ENCODE measurements at regions not wholly inside any gene's neighbourhood (a gene's known extent, or its start where the extent isn't known, plus 50 kb on each side); places are given as distances from the start of the nearest gene placed in this dataset.

DNA sequence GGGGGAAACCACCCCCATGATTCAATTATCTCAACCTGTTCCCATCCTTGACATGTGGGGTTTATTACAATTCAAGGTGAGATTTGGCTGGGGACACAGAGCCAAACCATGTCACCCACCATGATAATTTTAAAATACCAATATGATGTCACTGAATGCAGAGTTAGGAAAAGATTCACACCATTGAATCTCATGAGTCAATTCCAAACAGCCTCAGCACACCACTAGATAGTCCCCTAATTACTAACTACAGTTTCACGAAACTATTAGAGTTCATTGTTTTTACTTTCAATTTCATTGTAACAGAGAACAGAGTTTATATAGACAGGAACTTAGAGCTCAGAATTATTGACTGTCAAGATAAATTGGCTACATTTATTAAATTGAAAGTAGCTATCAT, 410.2 kb downstream of the FAM47A start:
- Histone ChIP-seq H2AK5ac (ENCODE audit: low read depth, low read length) (no peak overlapping the region), H2AFZ (replicated peaks; ENCODE audit: low read length, poor library complexity) (no peak overlapping the region), H4K20me1 (ENCODE audit: insufficient read depth, low read length) (no peaks in the 10 kb centered on the region), H3K14ac (replicated peaks; ENCODE audit: low read depth, low read length) (no peak overlapping the region), H3K9ac (ENCODE audit: low read depth, low read length) (no peak overlapping the region), H3K18ac (ENCODE audit: low read depth, low read length) (no peak overlapping the region), H2AK9ac (replicated peaks; ENCODE audit: low read depth, low read length, poor library complexity) (no peak overlapping the region), H3K4me2 (ENCODE audit: low read depth, low read length) (no peak overlapping the region), H3K27ac (ENCODE audit: insufficient read depth, low read length) (no peak overlapping the region), H3K9me1 (ENCODE audit: insufficient read depth, low read length) (no peaks in the 10 kb centered on the region), H2BK20ac (ENCODE audit: low read depth, low read length) (no peak overlapping the region), H2BK120ac (ENCODE audit: low read depth, low read length) (no peak overlapping the region), H4K8ac (ENCODE audit: low read depth in 2 of 2, low read length in 2 of 2) (no peak overlapping the region), H2BK15ac (ENCODE audit: low read depth, low read length) (no peak overlapping the region), H3K4me3 (ENCODE audit: insufficient read depth, low read depth, low read length) (no peak overlapping the region), H3K27me3 (ENCODE audit: control insufficient read depth, insufficient read depth, low read length) (no peaks in the 10 kb centered on the region), H3K79me1 (ENCODE audit: low read depth in 1 of 2, low read length in 2 of 2) (no peaks in the 10 kb centered on the region), H2BK5ac (ENCODE audit: low read depth, low read length, poor library complexity, severe bottlenecking) (no peak overlapping the region), H3K9me3 (ENCODE audit: control insufficient read depth, insufficient read depth, low read length) (no peaks in the 10 kb centered on the region), H3K23ac (ENCODE audit: low read depth, low read length) (no peak overlapping the region), H3K4ac (ENCODE audit: low read depth, low read length) (no peak overlapping the region), H3K36me3 (ENCODE audit: control insufficient read depth, insufficient read depth, low read length) (no peaks in the 10 kb centered on the region), H3K4me1 (ENCODE audit: control insufficient read depth, insufficient read depth, low read length) (no peaks in the 10 kb centered on the region), H3K56ac (ENCODE audit: extremely low read depth, insufficient read depth, low read length) (no peak overlapping the region), H4K91ac (ENCODE audit: insufficient read depth, low read depth, low read length) (no peak overlapping the region), H4K5ac (ENCODE audit: low read depth, low read length) (no peak overlapping the region)
- dilution Hi-C loops (cut with HindIII; ENCODE audit: low sequenced_read_pairs, unreplicated experiment): no loop called here
- intact Hi-C loops (cut with micrococcal nuclease): no loop called here
- ATAC-seq (ENCODE audit: low read depth) (no peak), DNase-seq (no peak)
- in situ Hi-C loops (cut with MboI; ENCODE audit: low sequenced_read_pairs): no loop called here
- BruUV-seq (replicated peaks): no TSS peak
- TF ChIP-seq RAD21 (IDR thresholded peaks at IDR 0.05; ENCODE audit: low read length): no peak
- TF ChIP-seq ELK1 (IDR thresholded peaks at IDR 0.05; ENCODE audit: borderline replicate concordance, low read depth, low read length): no peak
- no peak for TF ChIP-seq CEBPB (IDR thresholded peaks at IDR 0.05; ENCODE audit: low read depth, low read length)
- no peak for TF ChIP-seq RCOR1 (IDR thresholded peaks at IDR 0.05; ENCODE audit: insufficient replicate concordance, low read length)
- TF ChIP-seq MAFK (IDR thresholded peaks at IDR 0.05; ENCODE audit: low read depth, low read length): no peak
- TF ChIP-seq FOS (IDR thresholded peaks at IDR 0.05; ENCODE audit: low read depth, low read length): no peak
- no peak for TF ChIP-seq RFX5 (IDR thresholded peaks at IDR 0.05; ENCODE audit: low read depth, low read length)
- TF ChIP-seq MXI1 (IDR thresholded peaks at IDR 0.05; ENCODE audit: borderline replicate concordance, low read depth, low read length): no peak
- ChIA-PET CTCF (no interaction called here), POLR2A (ENCODE audit: unreplicated experiment) (no interaction called here)
- WGBS, 2 experiments (ENCODE audit: extremely low coverage in 2 of 2, insufficient read length in 1 of 2): no CpG with 5 or more reads among the region's 1 CpG

Data from IMR-90 (cell line).